ENCODE measurements at regions not wholly inside any gene's neighbourhood (a gene's known extent, or its start where the extent isn't known, plus 50 kb on each side); places are given as distances from the start of the nearest gene placed in this dataset.
"Not testable (repeated sequence)": the region's sequence is repeated elsewhere in the genome, so short reads cannot be mapped to it uniquely, and the experiment has no call there.

DNA sequence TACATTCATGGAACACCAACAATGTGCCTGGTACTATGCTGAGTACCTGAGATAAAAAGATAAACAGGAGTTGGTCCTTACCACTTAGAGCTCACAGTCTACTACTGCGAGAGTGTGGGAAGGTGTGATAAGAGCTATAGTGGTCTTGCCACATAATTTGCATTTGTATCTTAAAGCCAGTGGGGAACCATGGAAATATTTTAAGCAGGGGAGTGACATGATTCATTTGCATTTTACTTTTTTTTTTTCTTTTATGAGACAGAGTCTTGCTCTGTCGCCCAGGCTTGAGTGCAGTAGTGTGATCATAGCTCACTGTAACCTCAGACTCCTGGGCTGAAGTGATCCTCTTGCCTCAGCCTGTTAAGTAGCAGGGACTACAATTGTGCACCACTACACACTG is 53.6 kb downstream of the SRGAP2 start:
- DNase-seq (ENCODE audit: low read depth) = not testable (repeated sequence)

GRCh38 chr1:206261473-206261872 is 58.1 kb downstream of the SRGAP2 start:
- DNase-seq (ENCODE audit: low read depth) = not testable (repeated sequence)

More for the DNA sequence above, 53.6 kb downstream of the SRGAP2 start:
- not testable (repeated sequence) for H3K4me3 ChIP-seq (ENCODE audit: low read depth, low read length)

GRCh38 chr1:206262424-206262823 is 59.1 kb downstream of the SRGAP2 start:
- not testable (repeated sequence) for DNase-seq (ENCODE audit: low read depth); H3K4me3 ChIP-seq (ENCODE audit: low read depth, low read length)

More at GRCh38 chr1:206261473-206261872, 58.1 kb downstream of the SRGAP2 start:
- not testable (repeated sequence) for H3K4me3 ChIP-seq (ENCODE audit: low read depth, low read length)

DNA sequence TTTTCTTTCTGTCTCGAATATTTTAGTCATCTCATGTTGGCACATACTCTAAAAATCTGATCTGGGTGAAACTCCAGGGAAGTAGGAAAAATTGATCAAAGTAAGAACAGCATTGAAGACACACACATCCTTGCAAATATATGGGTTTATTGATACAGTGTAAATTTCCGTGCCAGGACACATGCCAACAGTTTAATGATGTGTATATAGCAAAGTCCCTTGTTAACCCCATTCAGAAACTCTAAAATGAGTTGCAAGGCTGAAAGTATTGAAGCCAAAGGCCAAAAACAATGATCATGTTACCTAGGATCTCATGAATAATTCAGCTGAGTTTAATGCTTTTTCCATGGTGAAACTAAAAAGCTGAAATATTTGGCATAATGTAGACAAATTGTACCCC is 61.6 kb downstream of the SRGAP2 start:
- DNase-seq (ENCODE audit: low read depth); H3K4me3 ChIP-seq (ENCODE audit: low read depth, low read length): not testable (repeated sequence)

DNA sequence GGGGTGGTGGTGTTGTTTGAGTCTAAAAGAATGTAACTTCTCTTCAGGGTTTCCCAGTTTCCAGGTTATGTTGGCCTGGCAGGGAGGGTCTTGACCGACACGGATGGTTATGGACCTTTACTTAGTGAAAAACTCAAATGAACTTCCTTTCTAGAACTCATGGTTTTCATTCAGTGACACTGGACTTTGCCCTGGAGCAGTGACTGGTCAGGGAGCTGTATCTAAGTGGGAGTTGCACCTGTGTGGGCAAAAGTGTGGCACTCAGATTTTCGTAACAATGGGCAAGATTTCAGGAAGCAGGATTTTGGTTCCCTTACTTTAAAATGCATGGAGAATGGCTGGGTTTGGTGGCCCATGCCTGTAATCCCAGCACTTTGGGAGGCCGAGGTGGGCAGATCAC is 67.8 kb downstream of the SRGAP2 start:
- DNase-seq (ENCODE audit: low read depth); H3K4me3 ChIP-seq (ENCODE audit: low read depth, low read length): not testable (repeated sequence)

DNA sequence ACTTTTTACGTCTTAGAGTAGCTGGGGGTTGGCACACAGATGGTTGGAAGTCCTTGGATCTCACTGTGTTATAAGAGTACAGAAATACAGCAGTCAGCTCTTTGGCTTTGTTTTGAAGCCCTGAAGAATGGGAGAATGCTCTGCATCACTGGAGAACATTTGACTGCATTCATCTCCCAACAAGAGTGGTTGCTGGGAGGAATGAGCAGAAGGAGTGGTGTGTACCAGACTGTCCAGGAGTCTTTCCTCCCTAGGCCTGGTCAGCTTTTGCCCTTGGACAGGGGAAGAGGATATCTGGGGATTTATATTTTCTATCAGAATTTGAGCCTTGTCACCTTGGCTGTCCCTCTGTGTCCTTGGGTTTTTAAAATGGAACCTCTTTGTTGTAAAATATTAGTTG is 69.8 kb downstream of the SRGAP2 start:
- H3K4me3 ChIP-seq (ENCODE audit: low read depth, low read length); DNase-seq (ENCODE audit: low read depth): not testable (repeated sequence)

DNA sequence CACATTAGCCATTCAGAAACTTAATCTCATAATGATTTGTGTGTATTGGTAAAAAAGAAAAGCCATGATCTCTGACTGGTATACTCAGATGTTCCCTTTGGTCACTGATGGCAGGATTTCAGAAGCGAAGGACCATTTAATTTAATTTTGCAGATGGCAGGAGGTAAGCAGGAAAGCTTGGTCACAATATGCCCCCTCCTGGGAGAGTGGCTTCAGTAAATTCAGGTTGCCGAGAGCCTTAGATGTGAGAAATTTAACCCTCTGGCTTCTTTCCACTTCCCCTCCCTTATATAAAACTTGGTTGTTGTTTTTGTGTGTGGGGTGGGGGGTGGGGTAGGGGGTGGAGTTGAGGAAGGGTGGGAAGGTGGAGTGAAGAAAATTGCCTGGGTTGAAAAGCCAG is 72.8 kb downstream of the SRGAP2 start:
- not testable (repeated sequence) for H3K4me3 ChIP-seq (ENCODE audit: low read depth, low read length); DNase-seq (ENCODE audit: low read depth)

- DNase-seq (ENCODE audit: low read depth); H3K4me3 ChIP-seq (ENCODE audit: low read depth, low read length): not testable (repeated sequence)
Measured at GRCh38 chr1:206278683-206279082, 75.3 kb downstream of the SRGAP2 start.

DNA sequence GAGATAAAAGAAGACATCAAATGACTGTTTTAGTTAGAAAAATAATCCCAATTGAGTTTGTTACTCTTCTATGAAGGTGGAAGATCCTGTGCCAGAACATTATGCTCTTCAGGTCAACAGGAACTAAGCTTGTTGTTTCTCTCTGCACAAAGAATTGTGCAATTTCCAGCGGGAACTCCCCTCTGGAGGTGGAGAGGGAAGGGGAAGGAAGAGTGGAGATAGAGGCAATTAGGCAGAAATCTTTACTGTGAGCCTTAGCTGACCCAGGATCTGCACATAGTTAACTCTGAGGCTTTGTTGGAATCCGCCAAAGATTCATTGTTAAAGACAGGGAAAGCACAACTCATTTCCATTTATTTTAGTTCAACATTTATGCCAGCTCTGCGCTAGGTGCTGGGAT is 77.3 kb downstream of the SRGAP2 start:
- not testable (repeated sequence) for H3K4me3 ChIP-seq (ENCODE audit: low read depth, low read length); DNase-seq (ENCODE audit: low read depth)

- H3K4me3 ChIP-seq (ENCODE audit: low read depth, low read length); DNase-seq (ENCODE audit: low read depth): not testable (repeated sequence)
Measured at GRCh38 chr1:206281912-206282654, 78.7 kb downstream of the SRGAP2 start.

GRCh38 chr1:206285024-206285960 is 82.0 kb downstream of the SRGAP2 start:
- not testable (repeated sequence) for DNase-seq (ENCODE audit: low read depth)

DNA sequence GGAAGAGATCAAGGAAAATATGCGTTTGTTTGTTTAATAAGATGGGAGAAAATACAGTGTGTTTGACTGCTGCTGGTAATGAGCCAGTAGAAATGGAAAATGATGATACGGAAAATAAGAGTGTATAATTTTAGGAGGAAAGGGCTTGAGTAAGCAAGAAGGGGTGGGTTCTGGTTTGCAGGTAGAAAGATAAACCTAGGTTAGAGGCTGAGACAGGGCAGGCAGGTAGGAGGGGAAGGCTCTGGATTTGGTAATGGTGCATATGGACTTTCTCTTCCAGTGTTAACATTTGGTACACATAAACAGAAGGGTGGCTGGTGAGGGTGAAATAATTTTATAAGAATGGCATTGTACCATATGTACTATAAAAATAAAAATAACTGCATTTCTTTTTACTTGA is 84.4 kb downstream of the SRGAP2 start:
- not testable (repeated sequence) for H3K4me3 ChIP-seq (ENCODE audit: low read depth, low read length)

More at GRCh38 chr1:206285024-206285960, 82.0 kb downstream of the SRGAP2 start:
- H3K4me3 ChIP-seq (ENCODE audit: low read depth, low read length) = not testable (repeated sequence)

DNA sequence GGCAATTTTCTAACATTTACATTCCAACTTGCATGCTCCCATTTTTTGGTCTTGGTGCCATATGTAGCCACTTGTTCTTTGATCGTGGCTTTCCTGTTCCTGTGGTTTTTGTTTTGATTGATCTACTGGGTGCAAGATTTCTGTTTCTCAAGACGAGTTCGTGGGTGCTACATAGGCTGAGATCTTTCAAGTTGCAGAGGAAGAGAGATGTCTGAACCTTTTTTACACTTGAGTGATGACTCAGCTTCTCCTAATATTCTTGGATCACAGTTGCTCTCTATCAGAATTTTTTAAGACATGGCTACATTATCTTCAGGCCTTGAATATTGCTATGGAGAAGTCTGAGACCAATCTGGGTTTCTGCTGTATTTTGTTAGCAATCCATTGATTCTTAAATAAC is 85.1 kb downstream of the SRGAP2 start:
- not testable (repeated sequence) for H3K4me3 ChIP-seq (ENCODE audit: low read depth, low read length); DNase-seq (ENCODE audit: low read depth)

More for the DNA sequence above, 84.4 kb downstream of the SRGAP2 start:
- DNase-seq (ENCODE audit: low read depth) = not testable (repeated sequence)

- DNase-seq (ENCODE audit: low read depth) = not testable (repeated sequence)
Measured at GRCh38 chr1:206297145-206298031, 94.0 kb downstream of the SRGAP2 start.

GRCh38 chr1:206298032-206298392 is 94.7 kb downstream of the SRGAP2 start:
- not testable (repeated sequence) for DNase-seq (ENCODE audit: low read depth); H3K4me3 ChIP-seq (ENCODE audit: low read depth, low read length)

More at GRCh38 chr1:206297145-206298031, 94.0 kb downstream of the SRGAP2 start:
- not testable (repeated sequence) for H3K4me3 ChIP-seq (ENCODE audit: low read depth, low read length)

DNA sequence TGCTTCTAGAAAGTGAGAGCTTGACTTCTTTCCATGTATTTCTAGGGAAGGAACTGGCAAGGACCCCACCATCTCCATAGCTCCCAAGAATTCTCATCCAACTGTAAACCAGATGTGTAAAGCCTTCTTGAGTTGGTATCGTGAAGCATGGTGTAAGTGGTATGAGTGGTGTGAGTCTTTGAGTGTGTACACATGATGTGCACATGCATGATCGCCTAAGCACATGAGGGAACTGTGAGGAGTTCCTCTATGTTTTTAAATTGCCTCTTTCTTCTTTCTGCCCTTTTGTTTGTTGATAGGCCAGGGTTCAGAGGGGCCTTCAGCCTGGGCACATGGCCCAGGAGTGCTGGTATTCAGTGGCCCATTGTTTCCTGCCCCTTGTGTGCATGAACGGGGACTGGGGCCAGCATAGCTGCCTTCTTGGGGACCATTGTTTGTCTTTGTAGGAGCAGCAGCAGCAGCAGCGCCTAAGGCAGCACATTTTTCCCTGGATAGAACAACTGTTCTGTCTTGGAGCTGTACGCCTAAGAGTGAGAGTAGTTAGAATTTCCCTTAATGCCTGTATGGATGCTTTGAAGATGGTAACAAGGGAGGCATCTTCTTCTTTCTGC is 95.9 kb downstream of the SRGAP2 start:
- not testable (repeated sequence) for DNase-seq (ENCODE audit: low read depth); H3K4me3 ChIP-seq (ENCODE audit: low read depth, low read length)

DNA sequence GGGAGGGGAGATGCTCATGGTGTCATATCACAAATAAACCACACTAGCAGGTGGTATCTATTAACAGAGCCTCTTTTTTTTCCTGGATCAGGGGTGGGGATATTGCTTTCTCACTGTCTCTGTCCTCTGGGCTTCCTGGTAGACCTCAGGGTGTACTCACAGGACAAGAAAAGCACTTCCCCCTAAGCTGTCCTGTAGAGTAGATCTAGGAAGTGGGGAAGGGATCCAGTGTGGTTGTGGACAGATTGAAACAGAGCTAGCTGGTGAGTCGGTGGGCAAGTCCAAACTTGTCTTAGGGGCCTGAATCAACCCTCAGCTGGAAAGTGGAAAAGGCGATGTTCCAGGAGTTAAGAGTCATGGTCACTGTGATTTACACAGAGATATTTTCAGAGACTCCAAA is 96.6 kb downstream of the SRGAP2 start:
- DNase-seq (ENCODE audit: low read depth); H3K4me3 ChIP-seq (ENCODE audit: low read depth, low read length): not testable (repeated sequence)

DNA sequence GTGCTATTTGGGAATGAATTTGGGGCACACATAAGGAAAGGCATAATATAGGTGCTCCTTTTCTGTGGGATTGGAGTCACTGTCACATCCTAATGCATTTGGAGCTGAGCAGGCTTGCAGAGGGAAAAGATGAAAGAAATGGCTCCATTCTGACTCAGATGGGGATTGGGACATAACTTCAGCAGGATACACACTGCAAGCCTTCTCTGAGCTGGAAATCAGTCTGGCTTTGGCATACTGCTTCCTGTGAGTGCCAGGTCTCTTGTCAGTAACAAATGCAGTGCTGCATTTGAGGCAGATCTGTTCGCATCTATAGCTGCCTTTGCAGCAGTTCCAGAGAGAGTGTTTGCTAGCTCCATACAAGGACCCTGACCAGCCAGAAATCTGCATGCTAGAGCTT is 98.7 kb downstream of the SRGAP2 start:
- not testable (repeated sequence) for DNase-seq (ENCODE audit: low read depth); H3K4me3 ChIP-seq (ENCODE audit: low read depth, low read length)

- DNase-seq (ENCODE audit: low read depth); H3K4me3 ChIP-seq (ENCODE audit: low read depth, low read length): not testable (repeated sequence)
Measured at GRCh38 chr1:206307442-206307841, 104.1 kb downstream of the SRGAP2 start.

Measured in skeletal muscle cell (primary cell).